ENCODE measurements at regions not wholly inside any gene's neighbourhood (a gene's known extent, or its start where the extent isn't known, plus 50 kb on each side); places are given as distances from the start of the nearest gene placed in this dataset.

GRCh38 chr15:53165988-53166683 is 376.0 kb upstream of the ONECUT1 start:
- no peak for TF ChIP-seq NR4A1 (CRISPR knock-in tag; IDR thresholded peaks at IDR 0.05)
- TF ChIP-seq NR4A1 (tag; IDR thresholded peaks at IDR 0.05): no peak
- TF ChIP-seq ZNF232 (CRISPR knock-in tag; IDR thresholded peaks at IDR 0.05): no peak
- TF ChIP-seq ERF (CRISPR knock-in tag; IDR thresholded peaks at IDR 0.05): no peak
- no peak for TF ChIP-seq HCFC1 (IDR thresholded peaks at IDR 0.05; ENCODE audit: low read depth, low read length)
- TF ChIP-seq ZBTB49 (CRISPR knock-in tag; IDR thresholded peaks at IDR 0.05; ENCODE audit: borderline replicate concordance): no peak
- TF ChIP-seq ZNF146 (CRISPR knock-in tag; IDR thresholded peaks at IDR 0.05; ENCODE audit: unreplicated experiment): no peak
- no peak for TF ChIP-seq CEBPZ (IDR thresholded peaks at IDR 0.05; ENCODE audit: borderline replicate concordance, low read depth, low read length)
- TF ChIP-seq POLR2AphosphoS2 (IDR thresholded peaks at IDR 0.05; ENCODE audit: low read length): no peak
- no peak for TF ChIP-seq XRCC4 (IDR thresholded peaks at IDR 0.05; ENCODE audit: extremely low read depth, insufficient read depth, insufficient read length)
- TF ChIP-seq MYC (IDR thresholded peaks at IDR 0.05; ENCODE audit: low read depth, low read length): no peak
- no peak for TF ChIP-seq MYC (CRISPR knock-in tag; IDR thresholded peaks at IDR 0.05; ENCODE audit: borderline replicate concordance, low read depth)
- TF ChIP-seq RNF2 (IDR thresholded peaks at IDR 0.05): no peak
- TF ChIP-seq JUNB (CRISPR knock-in tag; conservative IDR thresholded peaks at IDR 0.05): no peak
